ENCODE measurements at regions not wholly inside any gene's neighbourhood (a gene's known extent, or its start where the extent isn't known, plus 50 kb on each side); places are given as distances from the start of the nearest gene placed in this dataset.
A peak's percentile ranks its signal among the peaks of the same experiment; 100 is the strongest.

GRCh38 chr4:177092807-177093206, 216.9 kb upstream of the NEIL3 start:
- Histone ChIP-seq H3K27ac (no peak overlapping the region), H3K4me3 (no peak overlapping the region)

DNA sequence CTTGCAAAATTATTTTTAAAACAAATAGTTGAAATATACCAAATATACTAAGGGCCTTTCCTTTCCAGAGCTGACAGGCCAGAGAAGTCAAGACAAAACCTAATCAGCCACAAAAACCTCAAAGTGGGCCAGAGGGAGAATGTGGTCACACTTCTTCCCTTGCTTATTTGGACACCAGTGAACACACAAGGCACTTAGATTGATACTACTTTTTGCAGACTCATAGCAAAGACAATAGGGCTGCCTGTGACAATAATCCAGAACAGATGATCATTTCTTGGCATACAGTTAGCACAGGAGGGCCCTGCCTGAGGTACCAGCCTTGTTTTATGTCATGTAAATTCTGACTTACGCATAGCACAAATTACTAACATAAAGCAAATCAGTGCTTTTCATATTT, 215.7 kb upstream of the NEIL3 start:
- Histone ChIP-seq H3K4me3 (no peak overlapping the region), H3K27ac (no peak overlapping the region)

- Histone ChIP-seq H3K27ac (no peak overlapping the region), H3K4me3 (no peak overlapping the region)
These were observed 212.4 kb upstream of the NEIL3 start for GRCh38 chr4:177097291-177097690.

GRCh38 chr4:177099211-177099610, 210.5 kb upstream of the NEIL3 start:
- H3K4me3 ChIP-seq, result no peak overlapping the region
- no peak overlapping the region for H3K27ac ChIP-seq

- H3K4me3 ChIP-seq, result no peak overlapping the region
- no peak overlapping the region for H3K27ac ChIP-seq
These were observed 209.4 kb upstream of the NEIL3 start for GRCh38 chr4:177100307-177100706.

DNA sequence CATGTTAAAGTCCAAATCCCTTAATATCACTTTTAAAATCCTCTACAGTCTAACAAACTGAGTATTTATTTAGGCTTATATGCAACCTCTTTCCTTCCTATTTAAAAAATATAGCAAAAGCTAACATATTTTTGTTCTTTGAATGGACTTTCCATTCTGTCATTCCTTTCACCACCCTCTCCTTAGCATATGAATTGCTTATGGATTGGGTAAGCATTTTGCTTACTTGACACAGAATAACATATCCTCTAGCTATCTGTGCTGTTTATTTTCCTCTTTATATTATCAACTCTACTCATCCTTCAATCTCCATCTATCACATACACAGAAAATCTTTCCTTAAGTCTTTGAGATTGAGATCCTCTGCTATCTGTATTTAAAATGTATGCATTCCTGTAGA, 206.1 kb upstream of the NEIL3 start:
- no peak overlapping the region for H3K4me3 ChIP-seq
- H3K27ac ChIP-seq, result no peak overlapping the region

GRCh38 chr4:177105536-177105935, 204.1 kb upstream of the NEIL3 start:
- Histone ChIP-seq H3K4me3 (no peak overlapping the region), H3K27ac (no peak overlapping the region)

- Histone ChIP-seq H3K4me3 (no peak overlapping the region), H3K27ac (no peak overlapping the region)
These were observed 202.3 kb upstream of the NEIL3 start for GRCh38 chr4:177107288-177107921.

DNA sequence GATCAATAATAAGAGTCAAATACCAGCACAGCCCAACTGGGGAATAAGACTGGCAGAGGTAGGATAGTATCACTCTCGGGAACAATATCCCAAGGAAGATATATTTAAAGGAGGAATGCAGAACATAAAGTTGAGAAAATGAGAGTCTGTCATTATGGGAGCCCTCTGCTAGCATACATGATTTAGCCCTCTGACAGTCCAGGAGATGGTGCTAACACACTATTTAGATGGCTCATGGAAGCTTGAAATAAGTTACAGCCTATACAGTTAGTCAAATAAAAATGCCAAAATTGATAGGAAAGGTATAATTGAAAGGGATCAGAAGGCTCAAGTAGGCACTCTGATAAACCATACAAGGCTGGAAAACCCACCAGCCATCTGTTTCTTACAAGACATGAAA, 201.0 kb upstream of the NEIL3 start:
- Histone ChIP-seq H3K4me3 (no peak overlapping the region), H3K27ac (no peak overlapping the region)

DNA sequence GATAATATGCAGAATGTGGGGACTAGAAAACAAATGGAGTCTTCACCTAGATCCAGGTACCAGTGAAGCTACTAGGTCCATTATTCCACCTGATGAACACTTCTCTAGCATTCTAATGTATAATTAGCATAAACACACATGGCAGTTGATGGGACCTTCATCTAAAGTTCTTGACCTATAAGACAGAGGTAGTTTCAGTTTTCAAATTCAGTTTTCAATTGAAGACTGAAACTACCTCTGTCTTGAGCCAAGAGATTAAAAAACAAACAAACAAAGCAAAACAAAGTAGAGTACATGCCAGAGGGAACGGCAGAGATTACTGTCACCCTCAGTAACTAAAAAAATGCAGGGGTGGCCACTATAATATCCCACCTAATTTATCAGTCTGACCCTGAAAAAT, 199.9 kb upstream of the NEIL3 start:
- Histone ChIP-seq H3K27ac (no peak overlapping the region), H3K4me3 (no peak overlapping the region)

DNA sequence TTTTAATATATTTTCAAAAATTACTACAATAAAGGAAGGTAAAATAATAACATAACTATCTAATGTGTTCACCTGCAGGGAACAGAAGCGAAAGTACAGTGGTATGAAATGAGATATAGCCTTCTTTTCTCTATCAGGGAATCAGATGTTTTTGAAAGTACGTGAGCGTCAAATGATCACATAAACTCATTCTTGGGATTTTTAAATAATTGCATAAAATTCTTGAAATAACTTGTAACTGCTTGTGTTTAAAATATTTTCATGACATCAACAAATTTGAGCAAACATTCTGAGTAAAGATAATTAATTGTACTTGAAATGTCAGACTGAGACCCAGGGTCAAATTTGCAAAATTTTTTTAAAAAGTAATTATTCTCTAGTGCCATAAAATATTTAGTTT, 193.5 kb upstream of the NEIL3 start:
- Histone ChIP-seq H3K4me3 (no peak overlapping the region), H3K27ac (no peak overlapping the region)

GRCh38 chr4:177117256-177117655, 192.4 kb upstream of the NEIL3 start:
- Histone ChIP-seq H3K4me3 (no peak overlapping the region), H3K27ac (no peak overlapping the region)

GRCh38 chr4:177118596-177118995, 191.1 kb upstream of the NEIL3 start:
- H3K27ac ChIP-seq, result no peak overlapping the region
- H3K4me3 ChIP-seq, result no peak overlapping the region

- Histone ChIP-seq H3K4me3 (no peak overlapping the region), H3K27ac (no peak overlapping the region)
These were observed 190.6 kb upstream of the NEIL3 start for GRCh38 chr4:177119021-177119471.

- no peak overlapping the region for H3K4me3 ChIP-seq
- peak overlapping the region in 1 of 21 experiments; percentile 18 for H3K27ac ChIP-seq
These were observed 190.0 kb upstream of the NEIL3 start for GRCh38 chr4:177119691-177120090.

DNA sequence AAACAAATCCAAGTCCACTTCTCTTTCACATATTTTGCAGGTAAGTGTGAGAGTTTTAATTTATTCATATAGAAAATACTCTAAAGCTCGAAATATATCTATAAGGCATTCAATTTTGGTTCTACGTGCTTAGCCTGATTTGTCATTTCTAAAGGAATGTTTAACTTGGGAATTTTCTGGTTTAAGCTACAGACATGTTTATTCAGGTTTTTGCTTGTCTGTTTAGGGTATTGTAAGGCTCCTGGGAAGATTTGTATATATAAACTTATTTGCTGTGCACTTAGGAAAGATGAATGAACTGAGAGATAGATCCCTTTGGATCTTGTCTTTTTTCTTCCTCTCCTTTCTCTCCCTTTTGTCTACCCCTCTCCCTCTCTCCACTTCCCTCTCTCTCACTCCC, 185.9 kb upstream of the NEIL3 start:
- Histone ChIP-seq H3K4me3 (no peak overlapping the region), H3K27ac (no peak overlapping the region)

DNA sequence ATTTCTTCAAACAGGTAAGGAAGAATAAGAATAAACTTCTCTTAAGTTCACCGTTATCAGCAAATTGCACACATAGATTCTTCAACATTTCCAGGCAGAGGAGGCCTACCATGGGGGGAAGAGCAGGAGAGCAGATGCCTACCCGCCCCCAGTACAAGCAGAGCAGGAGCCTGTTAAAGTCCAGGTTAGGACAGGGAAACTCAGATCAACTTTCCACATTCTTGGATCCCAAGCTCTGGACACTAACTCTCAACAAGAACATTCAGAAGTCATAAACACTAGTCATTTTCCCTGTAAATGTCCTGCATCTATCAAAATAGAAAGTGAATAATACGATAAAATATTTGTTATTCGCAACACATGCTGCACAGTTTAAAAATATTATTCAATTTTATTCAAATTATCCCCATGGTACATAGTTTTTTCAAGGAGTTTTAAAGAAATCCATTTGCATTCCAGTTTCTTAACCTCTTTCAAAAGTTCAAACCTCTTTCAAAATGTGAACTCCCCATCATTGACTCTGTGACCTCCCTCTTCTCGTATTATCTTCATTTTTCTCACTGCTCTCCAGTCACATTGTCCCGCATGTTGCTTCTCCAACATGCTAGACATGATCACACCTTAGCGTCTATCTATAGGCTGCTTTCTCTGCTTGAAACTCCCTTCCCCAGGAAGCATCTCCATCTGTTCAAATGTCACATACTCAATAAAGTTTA, 185.2 kb upstream of the NEIL3 start:
- Histone ChIP-seq H3K4me3 (no peak overlapping the region), H3K27ac (no peak overlapping the region)

DNA sequence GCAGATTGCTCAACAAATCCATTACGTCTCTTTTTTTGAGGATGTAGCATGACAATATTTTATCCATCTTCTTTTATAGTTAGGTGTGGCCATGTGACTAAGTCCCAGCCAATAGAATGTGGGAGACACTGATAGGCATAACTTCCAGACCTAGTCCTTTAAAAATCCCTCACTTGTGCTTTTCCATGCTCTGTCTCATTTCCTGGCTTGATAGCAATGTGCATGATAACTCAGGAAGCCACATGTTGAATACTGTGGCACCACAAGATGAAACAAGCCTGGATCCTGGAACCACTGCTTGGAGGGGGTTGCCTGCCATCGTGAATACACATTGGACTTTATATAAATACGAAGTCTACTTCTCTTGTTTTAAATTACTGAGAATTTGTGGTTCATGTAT, 184.0 kb upstream of the NEIL3 start:
- H3K27ac ChIP-seq, result no peak overlapping the region
- no peak overlapping the region for H3K4me3 ChIP-seq

DNA sequence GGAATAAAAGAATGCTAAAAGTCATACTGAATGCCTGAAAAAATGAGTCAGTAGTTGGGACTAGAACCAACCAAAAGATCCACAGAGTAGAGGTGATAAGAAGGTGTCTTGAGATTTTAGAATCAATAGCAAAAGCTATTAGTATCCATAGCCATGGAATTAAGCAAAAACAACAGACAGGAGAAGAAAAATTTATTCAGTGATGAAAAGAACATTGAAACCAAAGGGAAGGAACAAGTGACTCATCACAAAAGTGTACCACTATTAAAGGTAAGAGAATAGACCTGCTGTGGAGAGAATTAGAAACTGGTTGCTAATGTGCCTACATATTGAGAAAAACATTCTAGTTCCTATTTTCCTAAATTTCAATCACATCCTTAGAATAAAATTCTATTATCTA, 182.0 kb upstream of the NEIL3 start:
- no peak overlapping the region for H3K4me3 ChIP-seq
- H3K27ac ChIP-seq, result peak overlapping the region in 1 of 21 experiments; percentile 41

DNA sequence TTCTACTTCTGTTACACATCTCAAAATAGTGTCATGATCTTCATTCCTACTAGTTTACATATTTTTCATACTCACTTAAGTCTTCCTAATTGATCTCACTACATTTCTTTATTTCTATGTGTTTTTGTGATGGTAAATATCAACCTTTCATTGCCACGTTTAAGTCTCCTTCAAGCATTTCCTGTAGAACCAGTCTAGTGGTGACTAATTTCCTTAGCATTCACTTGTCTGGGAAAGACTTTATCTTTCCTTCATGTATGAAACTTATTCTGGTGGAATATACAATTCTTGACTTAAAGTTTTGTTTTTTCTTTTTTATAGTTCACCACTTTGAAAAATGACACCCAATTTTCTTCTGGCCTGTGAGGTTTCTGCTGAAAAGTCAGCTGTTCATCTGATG, 181.4 kb upstream of the NEIL3 start:
- H3K27ac ChIP-seq, result peak overlapping the region in 1 of 21 experiments; percentile 41
- H3K4me3 ChIP-seq, result no peak overlapping the region

GRCh38 chr4:177131736-177132135, 177.9 kb upstream of the NEIL3 start:
- Histone ChIP-seq H3K4me3 (no peak overlapping the region), H3K27ac (no peak overlapping the region)

- Histone ChIP-seq H3K27ac (no peak overlapping the region), H3K4me3 (no peak overlapping the region)
These were observed 162.0 kb upstream of the NEIL3 start for GRCh38 chr4:177147668-177148067.
